HG02970 (cell line): ENCODE measurements at regions not wholly inside any gene's neighbourhood (a gene's known extent, or its start where the extent isn't known, plus 50 kb on each side); places are given as distances from the start of the nearest gene placed in this dataset.
A peak's percentile ranks its signal among the peaks of the same experiment; 100 is the strongest.

Source experiments
- ATAC-seq: cut with Tn5 transposase; IDR thresholded peaks from one replicate; pipeline ENCODE4 v1.9.1; 2021; ENCODE audit warnings: mild to moderate bottlenecking, moderate library complexity, moderate number of reproducible peaks; ENCODE audit not compliant: unreplicated experiment, low FRiP score

DNA sequence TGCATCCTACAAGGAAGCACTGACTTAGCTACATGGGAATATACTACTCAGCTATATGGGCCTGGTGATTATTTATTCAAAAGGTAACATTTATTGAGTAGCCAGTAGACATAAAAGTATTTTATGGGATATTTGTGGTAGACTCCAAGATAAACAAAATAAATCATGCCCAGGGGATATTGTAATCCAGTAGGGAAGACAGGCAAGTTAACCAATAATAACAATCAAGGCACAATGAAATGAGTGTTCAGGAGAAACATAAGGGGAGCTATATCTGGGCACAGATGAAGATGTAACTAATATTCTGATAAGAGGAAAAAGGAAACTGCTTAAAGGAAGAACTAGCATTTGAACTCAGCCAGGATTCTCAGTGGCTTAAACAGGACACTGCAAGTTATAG is 161.4 kb upstream of the MTNR1B start:
- no peak for ATAC-seq

DNA sequence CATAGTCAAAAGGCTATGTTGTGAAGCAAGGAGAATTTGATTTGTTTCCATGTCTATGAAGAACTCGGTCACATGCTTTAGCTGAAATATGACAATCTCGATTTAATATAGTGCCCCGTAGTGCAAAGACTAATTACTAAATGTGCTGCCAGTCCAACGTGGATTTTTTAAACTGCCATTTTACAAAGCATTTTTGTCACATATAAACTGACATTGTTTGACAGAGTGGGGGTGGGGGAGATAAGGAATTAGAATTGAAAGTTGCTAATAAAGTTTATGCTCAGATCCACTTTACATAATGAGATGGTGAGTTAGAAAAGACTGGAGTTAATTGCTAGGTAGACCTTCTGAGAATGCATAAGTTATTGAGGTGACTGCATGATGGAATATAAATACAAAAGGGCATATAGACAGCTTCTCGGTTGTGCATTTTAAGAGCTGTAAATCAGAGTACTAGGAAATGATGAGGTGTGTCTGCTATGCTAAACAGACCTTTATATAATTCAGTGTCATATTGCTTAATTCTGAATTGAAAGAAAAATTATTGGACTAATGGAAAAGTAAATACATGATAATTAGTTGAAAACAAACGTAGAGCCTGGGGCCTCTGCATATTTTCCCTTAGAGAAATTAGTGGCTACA is 158.9 kb upstream of the MTNR1B start:
- ATAC-seq = no peak

GRCh38 chr11:92811341-92811740 is 158.1 kb upstream of the MTNR1B start:
- no peak for ATAC-seq

DNA sequence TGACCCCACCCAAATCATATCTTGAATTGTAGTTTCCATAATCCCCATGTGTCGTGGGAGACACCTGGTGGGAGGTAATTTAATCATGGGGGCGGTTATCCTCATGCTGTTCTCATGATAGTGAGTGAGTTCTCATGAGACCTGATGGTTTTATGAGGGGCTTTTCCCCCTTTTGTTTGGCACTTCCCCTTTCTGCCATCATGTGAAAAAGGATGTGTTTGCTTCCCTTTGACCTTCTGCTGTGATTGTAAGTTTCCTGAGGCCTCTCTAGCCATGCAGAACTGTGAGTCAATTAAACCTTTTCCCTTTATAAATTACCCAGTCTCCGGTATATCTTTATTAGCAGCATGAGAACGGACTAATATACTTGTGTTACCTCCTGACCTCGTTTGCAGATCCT is 156.6 kb upstream of the MTNR1B start:
- no peak for ATAC-seq

DNA sequence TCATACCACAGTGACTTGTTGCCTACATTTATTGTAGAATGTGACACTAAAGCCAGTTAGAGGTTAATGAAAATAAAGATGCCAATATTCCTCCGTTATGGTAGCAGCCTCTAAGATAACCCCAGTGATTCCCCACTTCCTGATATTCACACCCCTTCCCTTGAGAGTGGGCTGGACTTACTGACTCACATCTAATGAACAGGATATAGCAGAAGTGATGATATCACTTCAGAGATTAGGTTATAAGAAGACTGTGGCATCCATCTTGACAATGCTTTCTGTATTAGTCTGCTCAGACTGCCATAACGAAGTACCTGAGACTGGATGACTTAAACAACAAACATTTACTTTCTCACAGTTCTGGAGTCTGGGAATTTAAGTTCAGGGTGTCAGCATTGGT is 149.6 kb upstream of the MTNR1B start:
- ATAC-seq = no peak

GRCh38 chr11:92820860-92821259 is 148.6 kb upstream of the MTNR1B start:
- ATAC-seq = no peak

DNA sequence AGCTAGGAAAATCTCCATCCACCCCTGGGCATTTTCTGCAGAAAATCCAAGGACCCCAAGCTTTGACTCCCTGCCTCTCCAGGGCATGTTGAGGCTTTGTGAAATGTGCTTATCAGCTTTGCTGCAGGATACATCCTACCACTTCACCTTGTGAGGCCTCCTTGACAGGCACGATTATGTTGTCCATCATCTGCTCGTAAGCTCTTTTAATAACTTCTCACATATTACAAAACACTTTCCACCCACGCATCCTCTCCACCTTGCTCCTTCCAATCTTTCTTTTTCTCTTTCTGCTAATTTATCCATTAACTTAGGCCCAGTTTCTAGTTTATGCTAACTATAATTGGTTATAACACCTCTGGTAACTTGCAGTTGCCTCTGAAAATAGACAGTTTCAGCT is 147.0 kb upstream of the MTNR1B start:
- ATAC-seq = no peak

DNA sequence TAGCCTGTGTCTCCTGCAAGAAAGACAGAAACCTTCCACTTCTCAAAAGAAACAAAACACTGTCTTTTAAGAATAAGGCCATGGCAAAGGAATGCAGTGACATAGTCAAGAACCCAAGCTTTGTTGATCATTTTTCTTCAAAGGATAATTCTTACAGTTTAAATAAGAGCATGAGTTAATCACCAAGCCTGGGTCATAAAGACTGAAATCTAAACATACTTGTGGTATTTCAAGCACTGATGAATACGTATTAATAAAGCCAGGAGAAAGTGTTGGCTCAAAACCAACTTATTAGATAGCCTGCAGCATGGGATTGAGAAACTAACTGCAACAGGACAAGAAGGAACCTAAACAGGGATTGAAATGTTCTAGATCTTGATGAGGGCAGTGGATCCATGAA is 143.3 kb upstream of the MTNR1B start:
- no peak for ATAC-seq

DNA sequence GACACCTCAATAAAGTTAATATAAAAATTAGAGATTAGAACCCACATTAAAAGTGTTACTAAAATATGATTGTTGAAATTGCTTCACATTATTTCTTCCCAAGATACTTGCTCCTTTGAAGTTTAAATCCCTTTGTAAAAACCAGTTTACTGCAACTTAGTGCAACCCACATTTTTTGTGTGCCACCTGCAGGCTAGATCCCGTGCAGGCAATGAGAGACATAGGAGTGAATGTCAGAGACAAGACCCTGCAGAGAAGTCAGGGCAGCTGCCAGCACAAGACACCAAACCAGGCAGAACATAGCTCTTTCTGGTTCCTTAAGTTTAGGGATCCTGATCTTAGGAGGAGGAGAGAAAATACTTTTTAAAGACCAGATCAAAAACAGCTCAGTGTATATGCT is 142.8 kb upstream of the MTNR1B start:
- no peak for ATAC-seq

DNA sequence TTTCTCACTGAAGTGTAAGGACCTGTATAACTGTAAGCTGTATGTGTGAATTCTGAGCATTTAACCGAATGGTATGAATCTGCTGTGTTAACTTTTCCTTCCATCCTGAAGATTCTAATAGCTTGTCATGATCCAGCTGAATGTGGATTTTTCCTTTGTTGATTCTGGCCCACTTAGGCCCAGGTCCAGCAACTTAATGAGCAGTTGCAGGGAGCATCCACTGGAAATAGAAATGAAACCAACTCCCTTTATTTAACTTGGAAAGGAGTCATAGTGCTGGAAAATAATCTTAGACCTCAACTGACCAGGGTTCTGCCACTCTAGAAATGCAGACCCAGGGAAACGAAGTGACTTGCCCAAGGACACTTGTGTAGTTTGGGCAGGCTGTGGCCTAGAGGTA is 142.3 kb upstream of the MTNR1B start:
- no peak for ATAC-seq

DNA sequence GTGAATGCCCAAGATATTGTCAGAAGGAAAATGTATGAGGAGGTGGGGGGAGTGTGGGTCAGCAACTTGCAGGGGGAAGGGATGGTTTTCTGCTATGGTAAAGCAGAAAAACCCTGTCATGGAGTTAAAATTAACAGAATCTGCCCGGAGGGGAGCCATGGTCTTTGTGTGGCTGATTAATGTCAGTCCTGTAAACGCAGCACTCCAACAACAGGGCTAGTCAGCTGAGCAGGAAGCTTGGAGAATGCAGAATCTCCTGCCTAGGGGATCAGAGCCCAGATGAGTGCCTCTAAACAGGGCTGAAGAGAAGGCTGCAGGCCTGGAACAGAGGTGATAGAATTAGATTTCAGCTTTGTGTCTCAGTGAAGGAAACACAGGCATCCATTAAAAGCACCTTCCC is 140.9 kb upstream of the MTNR1B start:
- ATAC-seq = no peak

DNA sequence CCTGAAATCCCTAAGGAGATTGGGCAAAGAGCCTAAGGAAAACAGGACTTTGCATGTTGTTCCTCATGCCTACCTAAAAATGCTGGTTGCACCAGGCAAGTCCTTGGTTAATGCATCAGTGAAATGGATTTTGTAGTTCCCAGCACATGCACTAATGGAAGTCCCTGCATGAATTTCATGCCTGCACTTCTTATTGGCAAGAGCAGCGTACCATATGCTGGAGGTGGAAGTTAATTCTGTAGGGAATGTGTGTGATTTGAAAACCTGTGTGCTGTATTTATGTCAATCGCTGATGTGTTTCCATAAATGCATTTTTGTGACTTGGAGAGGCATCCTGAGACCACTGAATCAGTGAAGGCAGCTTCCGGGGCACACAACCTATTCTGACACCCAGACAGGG is 140.3 kb upstream of the MTNR1B start:
- no peak for ATAC-seq

DNA sequence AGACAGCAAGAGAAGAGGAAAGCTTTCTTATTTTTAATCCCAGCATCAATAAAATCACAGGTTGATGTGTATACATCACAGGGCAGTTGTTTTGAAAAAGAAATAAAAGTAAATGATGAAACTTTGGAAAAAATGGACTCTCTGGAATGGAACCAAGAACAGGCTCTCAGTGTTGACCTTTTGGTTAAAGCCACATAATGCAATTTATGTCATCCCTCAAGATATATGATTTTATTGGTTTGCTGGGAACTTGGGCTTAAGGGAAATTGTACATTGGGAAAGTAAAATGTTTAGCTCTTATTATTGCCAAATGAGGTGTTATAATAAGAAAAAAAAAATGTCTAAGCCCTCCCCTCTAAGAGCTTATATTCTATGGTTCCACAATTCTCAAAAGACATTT is 139.8 kb upstream of the MTNR1B start:
- ATAC-seq = no peak

DNA sequence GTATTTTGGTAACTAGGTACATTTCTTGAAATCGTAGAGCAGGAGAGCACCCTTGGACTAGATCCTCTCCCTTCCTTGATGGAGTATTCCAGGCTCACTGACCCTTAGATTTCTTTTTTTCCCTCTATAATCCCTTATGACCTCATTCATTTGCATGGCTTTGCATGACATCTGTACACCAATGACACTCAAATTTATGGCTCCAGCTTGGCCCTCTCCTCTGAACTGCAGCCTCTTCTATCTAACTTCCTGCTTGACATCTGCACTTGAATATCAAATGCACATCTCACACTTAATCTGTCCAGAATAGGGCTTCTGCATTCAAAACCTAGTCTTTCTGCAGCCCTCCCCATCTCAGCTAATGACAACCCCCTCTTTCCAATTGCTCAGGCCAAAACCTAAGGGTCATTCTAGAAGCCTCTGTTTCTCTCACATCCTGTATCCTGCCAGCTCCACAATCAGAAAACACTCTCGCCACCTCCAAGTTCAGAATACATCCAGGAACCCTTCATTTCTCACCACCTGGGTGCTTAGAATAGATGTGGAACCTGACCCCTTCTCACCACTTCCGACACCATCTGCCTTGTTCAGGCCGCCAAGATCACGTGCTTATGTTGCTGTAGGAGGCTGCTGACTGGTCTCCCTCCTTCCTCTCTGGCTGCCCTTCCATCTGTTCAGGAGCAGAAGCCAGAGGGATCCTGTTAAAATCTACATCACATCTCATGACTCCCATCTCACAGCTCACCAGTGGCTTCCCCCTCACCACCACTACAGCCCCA is 138.9 kb upstream of the MTNR1B start:
- ATAC-seq = peak; percentile 78

GRCh38 chr11:92834296-92835020 is 135.0 kb upstream of the MTNR1B start:
- ATAC-seq = no peak

DNA sequence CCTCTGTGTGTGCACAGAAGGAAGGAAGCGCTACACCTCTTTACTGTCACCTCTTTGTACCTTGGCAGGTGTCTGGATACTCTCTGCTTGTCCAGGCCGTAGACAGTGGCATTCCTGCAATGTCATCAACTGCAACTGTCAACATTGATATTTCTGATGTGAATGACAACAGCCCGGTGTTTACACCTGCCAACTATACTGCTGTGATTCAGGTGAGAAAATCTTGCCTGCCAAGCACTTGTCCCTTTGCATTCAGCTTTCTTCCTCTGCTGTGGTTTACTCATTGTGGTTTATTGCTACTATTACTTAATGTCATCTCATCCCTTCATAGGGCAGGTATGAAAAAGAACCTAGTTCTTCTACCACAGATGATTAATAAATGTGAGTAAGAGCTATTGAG is 131.9 kb upstream of the MTNR1B start:
- no peak for ATAC-seq

GRCh38 chr11:92838759-92839310 is 130.6 kb upstream of the MTNR1B start:
- no peak for ATAC-seq

DNA sequence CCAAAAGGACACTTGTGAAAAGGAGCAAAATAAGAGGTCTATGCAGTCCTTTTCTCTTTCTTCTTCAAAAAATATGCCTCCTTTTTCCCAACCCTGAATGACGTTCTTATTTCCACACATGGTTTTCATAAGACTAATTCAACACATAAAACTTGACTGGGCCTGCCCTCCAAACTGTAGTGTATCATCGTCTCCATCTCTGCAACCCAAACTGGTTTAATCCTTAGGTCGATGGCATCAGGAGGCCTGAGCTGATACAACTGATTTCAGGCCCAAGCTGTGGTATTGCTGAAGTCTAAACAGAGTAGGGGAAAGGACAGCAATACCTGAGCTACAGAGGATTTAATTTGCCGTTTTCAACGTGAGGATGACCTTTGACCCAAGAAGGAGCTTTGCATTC is 130.0 kb upstream of the MTNR1B start:
- no peak for ATAC-seq

- no peak for ATAC-seq
Measured at GRCh38 chr11:92841719-92842118, 127.7 kb upstream of the MTNR1B start.

GRCh38 chr11:92843455-92843854 is 126.0 kb upstream of the MTNR1B start:
- no peak for ATAC-seq

- no peak for ATAC-seq
Measured at GRCh38 chr11:92844197-92844596, 125.3 kb upstream of the MTNR1B start.
